ENCODE measurements at regions not wholly inside any gene's neighbourhood (a gene's known extent, or its start where the extent isn't known, plus 50 kb on each side); places are given as distances from the start of the nearest gene placed in this dataset.

- TF ChIP-seq EZH2 (IDR thresholded peaks at IDR 0.05; ENCODE audit: insufficient read depth, poor library complexity, severe bottlenecking): no peak
- TF ChIP-seq EZH2phosphoT487 (IDR thresholded peaks at IDR 0.05; ENCODE audit: insufficient read depth, low read depth): no peak
These were observed 667.8 kb upstream of the GJE1 start for GRCh38 chr6:141464896-141465295.

All from GM23248 (cell line).